ENCODE measurements at regions not wholly inside any gene's neighbourhood (a gene's known extent, or its start where the extent isn't known, plus 50 kb on each side); places are given as distances from the start of the nearest gene placed in this dataset.

DNA sequence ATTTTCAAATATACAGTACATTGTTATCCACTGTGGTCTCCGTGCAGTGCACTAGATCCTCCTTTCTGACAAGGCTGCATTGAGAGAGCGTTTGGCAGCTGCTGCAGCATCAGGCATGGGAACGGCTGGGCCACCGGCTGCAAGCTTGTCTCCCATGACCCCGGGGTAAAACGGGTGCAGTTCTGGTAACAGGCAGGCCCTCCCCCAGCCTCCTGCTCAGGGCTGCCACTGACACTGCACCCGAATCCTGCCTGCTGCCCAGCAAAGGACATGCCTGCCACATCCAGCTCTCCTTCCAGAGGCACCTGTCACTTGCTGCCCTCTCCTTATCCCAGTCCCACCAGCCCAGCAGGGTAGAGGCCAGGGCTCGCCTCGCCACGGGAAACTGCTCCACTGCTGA lies 124.5 kb upstream of the TMEM45B start:
- intact Hi-C loops (cut with DNase I; ENCODE audit: low total_unique reads), result no loop called here
- Histone ChIP-seq H3K9me3 (no peaks in the 10 kb centered on the region), H3K27me3 (peaks cover 0 to 8% of the 10 kb centered on the region in 2 donors), H3K36me3 (no peaks in the 10 kb centered on the region), H3K4me3 (no peak overlapping the region), H3K4me1 (peaks cover 0 to 7% (median 2%) of the 10 kb centered on the region in 4 donors), H3K27ac (no peak overlapping the region)
- DNase-seq, result no peak
- TF ChIP-seq, protein P1, sequence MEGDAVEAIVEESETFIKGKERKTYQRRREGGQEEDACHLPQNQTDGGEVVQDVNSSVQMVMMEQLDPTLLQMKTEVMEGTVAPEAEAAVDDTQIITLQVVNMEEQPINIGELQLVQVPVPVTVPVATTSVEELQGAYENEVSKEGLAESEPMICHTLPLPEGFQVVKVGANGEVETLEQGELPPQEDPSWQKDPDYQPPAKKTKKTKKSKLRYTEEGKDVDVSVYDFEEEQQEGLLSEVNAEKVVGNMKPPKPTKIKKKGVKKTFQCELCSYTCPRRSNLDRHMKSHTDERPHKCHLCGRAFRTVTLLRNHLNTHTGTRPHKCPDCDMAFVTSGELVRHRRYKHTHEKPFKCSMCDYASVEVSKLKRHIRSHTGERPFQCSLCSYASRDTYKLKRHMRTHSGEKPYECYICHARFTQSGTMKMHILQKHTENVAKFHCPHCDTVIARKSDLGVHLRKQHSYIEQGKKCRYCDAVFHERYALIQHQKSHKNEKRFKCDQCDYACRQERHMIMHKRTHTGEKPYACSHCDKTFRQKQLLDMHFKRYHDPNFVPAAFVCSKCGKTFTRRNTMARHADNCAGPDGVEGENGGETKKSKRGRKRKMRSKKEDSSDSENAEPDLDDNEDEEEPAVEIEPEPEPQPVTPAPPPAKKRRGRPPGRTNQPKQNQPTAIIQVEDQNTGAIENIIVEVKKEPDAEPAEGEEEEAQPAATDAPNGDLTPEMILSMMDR (IDR thresholded peaks at IDR 0.05), result no peak

GRCh38 chr11:129694538-129694937 lies 121.1 kb upstream of the TMEM45B start:
- Histone ChIP-seq H3K4me3 (no peak overlapping the region), H3K4me1 (peaks cover 0 to 7% (median 2%) of the 10 kb centered on the region in 4 donors), H3K36me3 (no peaks in the 10 kb centered on the region), H3K27me3 (peaks cover 0 to 14% of the 10 kb centered on the region in 2 donors), H3K27ac (no peak overlapping the region), H3K9me3 (no peaks in the 10 kb centered on the region)
- DNase-seq, result no peak
- intact Hi-C loops (cut with DNase I; ENCODE audit: low total_unique reads), result no loop called here
- TF ChIP-seq, protein P1 (IDR thresholded peaks at IDR 0.05), result no peak

DNA sequence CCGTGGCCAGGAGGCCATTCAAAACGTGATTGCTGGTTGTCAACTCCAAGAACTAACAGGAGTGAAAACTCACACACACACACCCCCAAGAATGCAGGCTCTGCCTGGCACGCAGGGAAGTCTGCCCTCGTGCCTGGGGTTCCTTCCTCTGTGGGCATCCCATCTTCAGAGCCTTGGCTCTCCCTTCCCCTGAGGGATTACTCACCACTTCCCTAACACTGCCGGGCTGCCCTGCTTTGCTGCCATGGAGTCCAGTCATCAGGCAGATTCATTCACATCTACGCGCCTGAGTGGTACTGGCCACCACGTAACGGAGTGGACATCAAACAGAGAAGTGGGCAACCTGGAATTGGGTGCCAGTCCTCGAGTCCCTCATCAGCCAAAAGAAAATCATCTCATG lies 120.7 kb upstream of the TMEM45B start:
- TF ChIP-seq, protein P1 (IDR thresholded peaks at IDR 0.05), result no peak
- peaks cover 0 to 7% (median 2%) of the 10 kb centered on the region in 4 donors for H3K4me1 ChIP-seq
- no peaks in the 10 kb centered on the region for H3K9me3 ChIP-seq
- H3K36me3 ChIP-seq, result no peaks in the 10 kb centered on the region
- no peak overlapping the region for H3K27ac ChIP-seq
- no peak overlapping the region for H3K4me3 ChIP-seq
- intact Hi-C loops (cut with DNase I; ENCODE audit: low total_unique reads), result no loop called here
- no peak for DNase-seq
- peaks cover 0 to 15% of the 10 kb centered on the region in 2 donors for H3K27me3 ChIP-seq

- Histone ChIP-seq H3K27me3 (peaks cover 0 to 17% of the 10 kb centered on the region in 2 donors), H3K36me3 (no peaks in the 10 kb centered on the region), H3K4me3 (peak overlapping the region in 1 of 2 donors; percentile 22), H3K9me3 (no peaks in the 10 kb centered on the region), H3K4me1 (peaks cover 0 to 7% (median 2%) of the 10 kb centered on the region in 4 donors), H3K27ac (no peak overlapping the region)
- TF ChIP-seq, protein P1 (IDR thresholded peaks at IDR 0.05), result peak in 1 of 2 experiments; percentile 26
- intact Hi-C loops (cut with DNase I; ENCODE audit: low total_unique reads), result no loop called here
- no peak for DNase-seq
These were observed 119.9 kb upstream of the TMEM45B start for GRCh38 chr11:129695571-129696308.

DNA sequence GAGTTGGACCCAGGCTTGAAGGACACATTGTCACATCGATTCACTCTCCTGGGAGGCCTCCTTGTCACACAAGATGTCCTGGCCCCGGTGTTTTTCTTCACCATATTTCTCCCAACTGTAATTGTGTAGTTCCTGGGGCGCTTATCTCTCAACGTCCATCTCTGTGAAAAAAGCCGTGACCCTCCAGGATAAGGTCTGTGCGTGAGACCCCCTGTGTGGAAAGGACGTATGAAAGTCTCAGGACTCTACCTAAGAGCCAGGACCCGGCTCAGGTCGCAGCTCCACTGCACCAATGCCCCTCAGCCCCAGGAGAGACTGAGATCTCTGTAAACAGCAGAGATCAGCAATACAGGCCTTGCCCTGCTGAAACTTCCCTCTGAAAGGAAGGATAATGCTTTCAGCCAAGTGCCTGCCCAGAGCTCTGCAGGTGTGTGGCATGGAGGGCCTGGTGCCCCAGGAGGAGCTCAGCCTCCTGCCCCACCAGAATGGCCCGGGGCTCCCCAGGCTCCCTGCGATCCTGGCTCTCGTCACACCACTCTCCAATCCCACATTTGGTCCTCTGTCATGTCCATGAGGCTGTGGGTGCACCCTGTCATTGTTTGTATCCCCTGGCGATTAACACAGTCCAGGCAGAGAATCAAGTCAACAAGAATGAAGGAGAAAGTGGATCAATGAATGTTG lies 119.2 kb upstream of the TMEM45B start:
- H3K9me3 ChIP-seq, result no peaks in the 10 kb centered on the region
- TF ChIP-seq, protein P1 (IDR thresholded peaks at IDR 0.05), result no peak
- DNase-seq, result no peak
- intact Hi-C loops (cut with DNase I; ENCODE audit: low total_unique reads), result no loop called here
- no peak overlapping the region for H3K4me3 ChIP-seq
- H3K27ac ChIP-seq, result no peak overlapping the region
- H3K27me3 ChIP-seq, result peaks cover 0 to 17% of the 10 kb centered on the region in 2 donors
- H3K4me1 ChIP-seq, result peaks cover 0 to 7% (median 2%) of the 10 kb centered on the region in 4 donors
- no peaks in the 10 kb centered on the region for H3K36me3 ChIP-seq

Measured in tibial artery (tissue), 4 donors.